CD4-positive, alpha-beta T cell treated with Interleukin-21 for 1 hour (primary cell): ENCODE measurements at regions not wholly inside any gene's neighbourhood (a gene's known extent, or its start where the extent isn't known, plus 50 kb on each side); places are given as distances from the start of the nearest gene placed in this dataset.
"Not testable (repeated sequence)": the region's sequence is repeated elsewhere in the genome, so short reads cannot be mapped to it uniquely, and the experiment has no call there.

Source experiments
- DNase-seq: peaks from one replicate; pipeline ENCODE4 v3.0.0-alpha.2; 2020

DNA sequence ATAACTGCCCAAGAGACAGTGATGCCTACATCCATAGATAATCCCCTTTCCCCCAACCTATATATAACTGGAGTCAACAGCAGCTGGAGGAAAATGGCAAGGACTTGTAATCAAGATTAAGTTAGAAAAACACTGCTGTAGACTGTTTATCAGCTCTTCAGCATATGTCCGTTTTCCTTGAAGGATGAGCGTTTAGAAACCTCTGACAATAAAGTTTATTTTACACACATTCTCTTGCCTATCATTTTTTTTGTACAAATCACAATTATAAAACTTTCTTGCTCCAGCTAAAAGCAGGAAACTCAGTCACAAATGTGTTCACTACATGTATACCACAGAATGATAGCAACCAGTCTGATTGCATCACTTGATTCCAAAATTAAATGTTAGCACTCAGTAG is 50.8 kb downstream of the PPIAL4G start:
- DNase-seq: not testable (repeated sequence)

DNA sequence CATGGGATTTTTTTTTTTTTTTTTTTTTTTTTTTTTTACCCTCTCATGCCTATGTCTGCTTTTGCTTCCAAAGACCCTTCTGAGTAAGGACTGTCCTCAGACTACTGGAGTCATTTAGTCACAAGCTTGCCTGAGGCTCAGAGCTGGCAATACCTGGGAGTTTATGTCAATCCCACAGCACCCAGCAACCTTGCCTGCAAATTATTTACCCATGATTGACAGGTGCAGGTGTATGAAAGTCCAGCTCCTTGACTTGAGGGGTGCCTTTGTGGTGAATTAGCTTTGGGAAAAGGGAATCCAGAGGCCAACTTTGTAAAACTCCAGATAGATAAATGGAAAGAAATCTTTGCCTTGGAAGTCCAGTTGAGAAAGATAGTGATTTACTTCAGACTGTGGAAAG is 53.2 kb downstream of the PPIAL4G start:
- DNase-seq: not testable (repeated sequence)

DNA sequence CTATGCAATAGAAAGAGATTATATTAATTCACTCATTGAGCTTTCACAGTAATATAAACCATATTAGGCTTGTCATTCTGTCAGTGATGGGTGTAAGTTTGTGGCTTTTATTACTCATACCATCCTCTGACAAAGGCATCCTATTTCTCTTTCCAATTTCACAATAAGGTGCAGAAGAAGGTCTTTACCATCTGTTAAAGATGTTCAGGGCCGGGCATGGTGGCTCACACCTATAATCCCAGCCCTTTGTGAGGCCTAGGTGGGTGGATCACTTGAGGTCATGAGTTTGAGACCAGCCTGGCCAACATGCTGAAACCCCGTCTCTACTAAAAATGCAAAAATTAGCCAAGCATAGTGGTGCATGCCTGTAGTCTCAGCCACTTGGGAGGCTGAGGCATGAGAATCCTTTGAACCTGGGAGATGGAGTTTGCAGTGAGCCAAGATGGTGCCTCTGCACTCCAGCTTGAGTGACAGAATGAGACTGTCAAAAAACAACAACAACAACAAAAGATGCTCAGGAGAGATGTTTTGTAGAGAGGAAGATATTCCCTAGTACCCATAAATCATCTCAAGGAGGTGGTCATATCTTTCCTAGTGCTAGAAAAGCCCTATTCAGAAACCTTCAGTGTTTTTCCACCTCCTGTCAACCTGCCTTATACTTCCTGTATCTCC is 56.0 kb downstream of the PPIAL4G start:
- not testable (repeated sequence) for DNase-seq

DNA sequence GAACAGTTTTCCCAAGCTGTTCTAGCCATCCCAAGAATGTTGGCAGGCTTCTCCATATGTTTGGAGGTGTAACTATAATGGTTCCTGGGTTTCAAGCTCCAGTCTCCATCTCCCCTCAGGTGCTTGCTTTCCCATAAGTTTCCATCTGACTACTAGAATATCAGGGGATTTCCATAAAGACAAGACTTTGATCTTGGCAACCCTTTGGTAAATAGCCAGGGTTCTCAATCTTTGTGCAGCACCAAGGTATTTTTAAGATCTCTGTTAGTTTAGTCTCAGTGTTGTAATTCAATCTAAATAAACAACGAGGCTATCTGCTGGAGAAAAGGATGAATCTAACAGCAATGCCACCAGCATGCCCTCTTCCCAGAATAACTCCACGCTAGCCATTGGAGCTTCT is 56.7 kb downstream of the PPIAL4G start:
- not testable (repeated sequence) for DNase-seq

DNA sequence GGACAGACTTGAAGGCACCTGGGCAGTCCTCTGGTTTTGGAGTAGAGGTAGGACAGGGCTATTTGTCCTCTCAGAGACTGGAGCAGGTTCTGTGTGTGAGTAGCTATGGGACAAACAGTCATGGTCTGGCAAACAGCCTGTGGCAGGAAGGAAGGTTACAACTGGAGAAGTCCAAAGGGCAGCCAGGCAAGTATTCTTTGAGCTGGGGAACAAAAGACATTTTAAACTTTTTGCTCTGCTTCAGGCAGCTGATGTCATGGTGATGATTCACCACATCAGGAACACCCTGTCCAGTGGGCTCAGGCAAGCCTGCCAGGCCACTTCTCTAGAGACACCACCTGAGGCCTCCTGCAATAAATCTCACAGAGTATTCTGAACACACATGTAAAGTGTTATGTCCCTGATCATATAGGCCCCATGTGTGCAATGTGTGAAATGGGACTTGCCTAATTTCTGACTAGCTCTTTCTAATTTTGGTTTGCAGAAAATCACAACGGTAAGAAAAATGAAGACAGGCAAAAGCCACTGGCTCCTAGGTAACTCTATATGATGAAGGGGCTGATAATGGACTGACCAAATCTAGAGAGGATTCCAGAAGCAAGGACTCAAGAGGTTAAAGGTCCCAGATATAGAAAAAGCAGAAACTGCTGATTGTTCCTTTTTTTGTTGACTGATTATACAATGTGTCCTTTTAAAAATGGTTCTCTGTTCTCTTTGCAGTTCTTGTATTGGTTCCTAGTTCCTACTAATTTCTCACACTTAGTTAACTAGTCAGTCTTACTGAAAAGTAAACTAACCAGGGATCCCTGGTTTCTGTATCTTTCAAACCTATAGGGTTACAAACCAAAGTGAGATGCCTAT is 58.7 kb downstream of the PPIAL4G start:
- DNase-seq: not testable (repeated sequence)

GRCh38 chr1:148422921-148423320 is 60.2 kb downstream of the PPIAL4G start:
- DNase-seq: not testable (repeated sequence)

- DNase-seq: not testable (repeated sequence)
Measured at GRCh38 chr1:148417241-148417640, 65.9 kb downstream of the PPIAL4G start.

GRCh38 chr1:148413385-148413784 is 69.7 kb downstream of the PPIAL4G start:
- DNase-seq: not testable (repeated sequence)

DNA sequence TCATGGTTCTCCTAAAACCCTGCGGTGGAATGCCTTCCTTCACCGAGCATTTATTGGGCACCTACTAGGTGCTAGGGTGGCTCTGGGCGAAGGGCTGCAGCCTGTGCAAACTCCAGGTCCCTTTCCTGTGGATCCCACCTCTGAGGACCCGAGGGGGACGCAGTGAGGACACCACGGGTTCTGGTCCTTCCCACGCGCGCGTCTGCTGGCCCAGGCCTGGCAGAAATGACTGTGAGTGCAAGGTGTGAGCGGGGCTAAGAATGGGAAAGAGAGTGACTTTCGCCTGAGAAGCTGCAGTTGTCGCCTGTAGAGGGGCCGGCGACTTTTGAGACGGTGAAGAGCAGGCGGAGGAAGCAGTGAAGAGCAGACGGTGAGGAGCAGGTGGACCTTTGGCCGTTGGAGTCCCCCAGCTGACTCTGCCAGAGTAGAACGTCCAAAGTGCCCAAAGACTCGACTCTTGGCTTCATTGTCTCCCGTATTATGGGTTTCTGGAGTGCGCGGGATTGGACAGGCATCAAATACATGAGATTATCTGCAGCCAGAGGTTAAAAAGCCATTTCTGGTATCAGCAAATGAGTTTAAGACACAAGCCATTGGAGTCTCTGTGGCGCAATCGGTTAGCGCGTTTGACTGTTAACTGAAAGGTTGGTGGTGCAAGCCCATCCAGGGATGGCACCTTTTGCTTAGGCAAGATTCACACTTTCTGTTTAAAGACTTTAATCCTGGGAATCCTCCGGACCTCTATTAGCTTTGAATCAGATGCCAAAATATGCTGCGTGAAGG is 78.1 kb downstream of the PPIAL4G start:
- not testable (repeated sequence) for DNase-seq

- DNase-seq: not testable (repeated sequence)
Measured at GRCh38 chr1:148403925-148404324, 79.2 kb downstream of the PPIAL4G start.

DNA sequence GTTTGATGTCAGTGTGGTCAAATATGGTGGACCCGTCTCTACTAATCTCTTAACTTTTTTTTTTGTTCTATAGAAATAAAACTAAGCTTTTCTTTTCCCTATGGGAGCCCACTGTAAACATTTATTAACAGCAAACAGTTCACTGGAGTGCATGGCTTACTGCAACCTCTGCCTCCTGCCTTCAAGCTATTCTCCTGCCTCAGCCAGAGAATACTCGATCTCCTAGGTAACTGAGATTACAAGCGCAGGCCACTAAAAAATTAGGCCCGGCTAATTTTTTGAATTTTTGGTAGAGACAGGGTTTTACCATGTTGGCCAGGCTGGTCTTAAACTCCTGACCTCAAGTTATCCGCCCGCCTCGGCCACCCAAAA is 80.0 kb downstream of the PPIAL4G start:
- DNase-seq: not testable (repeated sequence)

DNA sequence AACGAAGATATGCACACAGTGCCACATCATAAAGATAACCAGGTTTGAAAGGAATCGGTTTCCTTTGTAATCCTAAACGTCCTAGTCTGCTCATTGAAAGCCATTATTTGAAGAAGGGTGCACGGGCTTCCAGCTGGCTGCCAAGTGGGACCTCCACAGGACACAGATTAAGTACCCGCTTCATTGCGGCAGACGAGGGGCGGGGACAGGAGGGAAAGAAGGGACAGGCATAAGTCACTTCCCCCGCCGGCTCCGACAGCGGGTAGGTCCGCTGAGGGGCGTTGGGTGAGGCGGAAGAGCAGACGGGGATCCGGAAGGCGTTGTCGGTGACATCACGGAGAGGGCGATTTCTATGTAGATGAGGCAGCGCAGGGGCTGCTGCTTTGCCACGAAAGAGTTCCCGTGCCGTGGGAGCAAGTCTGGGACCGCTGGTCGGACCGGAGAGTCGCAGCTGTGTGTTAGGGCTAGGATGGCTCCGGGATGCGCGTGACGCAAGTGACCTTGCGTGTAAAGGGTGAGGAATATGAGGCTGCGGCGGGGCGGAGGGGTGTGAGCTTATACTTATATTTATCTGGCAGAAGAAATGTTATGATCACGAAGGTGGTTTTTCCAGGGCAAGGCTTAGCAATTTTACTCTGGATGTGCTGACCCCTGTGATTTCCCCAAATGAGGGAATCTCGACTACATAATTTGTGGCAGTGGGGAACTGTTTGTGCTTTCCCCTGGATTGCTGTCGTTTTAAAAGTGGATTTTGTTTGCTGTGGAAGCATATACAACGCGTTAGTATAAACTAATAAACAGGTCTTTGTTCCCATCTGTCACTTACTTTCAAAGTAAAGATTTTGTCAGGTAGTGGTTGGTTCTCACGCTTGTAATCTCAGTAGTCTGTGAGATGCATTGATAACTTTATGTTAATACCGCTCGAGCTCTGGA is 80.7 kb downstream of the PPIAL4G start:
- DNase-seq: peak; percentile 89

- DNase-seq: peak; percentile 31
Measured at GRCh38 chr1:148397516-148397915, 85.6 kb downstream of the PPIAL4G start.

GRCh38 chr1:148392505-148392904 is 90.6 kb downstream of the PPIAL4G start:
- not testable (repeated sequence) for DNase-seq

DNA sequence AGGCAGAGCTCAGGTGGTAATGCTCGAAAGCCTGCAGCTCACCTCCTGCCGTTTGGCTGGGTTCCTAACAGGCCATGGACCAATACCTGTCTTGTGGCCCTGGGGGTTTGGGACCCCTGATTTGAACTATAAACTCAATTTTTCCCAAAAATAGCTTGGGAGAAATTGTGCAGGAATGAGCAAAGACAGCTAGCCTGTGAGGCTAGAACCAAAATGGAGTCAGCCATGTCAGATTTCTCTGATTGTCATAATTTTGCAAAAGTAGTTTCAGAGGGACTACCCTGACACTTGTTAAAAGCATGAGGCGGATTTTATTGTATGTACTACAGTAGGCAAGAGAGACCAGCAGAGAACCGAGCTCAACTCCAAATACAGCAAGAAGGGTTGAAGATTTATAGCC is 91.8 kb downstream of the PPIAL4G start:
- not testable (repeated sequence) for DNase-seq

- DNase-seq: no peak
Measured at GRCh38 chr1:148389027-148389339, 94.1 kb downstream of the PPIAL4G start.

DNA sequence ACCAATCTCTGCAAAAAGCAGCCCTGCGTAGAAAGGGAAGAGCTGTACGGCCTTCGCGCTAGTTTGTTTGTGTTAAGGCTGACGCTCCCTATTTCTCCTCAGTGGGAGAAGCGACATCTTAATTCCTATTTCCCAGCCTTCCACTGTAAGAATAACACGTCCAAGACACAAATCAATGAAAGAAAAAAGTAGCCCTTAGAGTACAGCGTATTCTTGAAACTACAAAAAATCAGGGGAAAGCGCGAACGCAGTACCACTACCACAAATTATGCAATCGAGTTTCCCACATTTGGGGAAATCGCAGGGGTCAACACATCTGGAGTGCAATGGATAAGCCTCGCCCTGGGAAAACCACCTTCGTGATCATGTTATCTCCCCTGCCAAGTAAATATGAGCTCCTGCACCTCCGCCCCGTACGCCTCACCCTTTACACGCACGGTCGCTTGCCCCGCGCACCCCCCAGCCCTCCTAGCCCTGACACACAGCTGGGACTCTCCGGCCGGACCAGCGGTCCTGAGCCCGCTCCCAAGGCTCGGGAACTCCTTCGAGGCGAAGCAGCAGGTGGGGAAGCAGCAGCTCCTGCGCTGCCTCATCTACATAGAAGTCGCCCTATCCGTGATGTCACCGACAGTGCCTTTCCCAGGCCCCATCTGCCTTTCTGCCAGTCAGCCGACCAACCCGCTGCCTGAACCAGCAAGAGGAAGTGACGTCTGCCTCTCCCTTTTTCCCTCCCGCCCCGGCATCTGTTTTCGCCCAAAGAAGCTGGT is 94.7 kb downstream of the PPIAL4G start:
- peak; percentile 92 for DNase-seq

DNA sequence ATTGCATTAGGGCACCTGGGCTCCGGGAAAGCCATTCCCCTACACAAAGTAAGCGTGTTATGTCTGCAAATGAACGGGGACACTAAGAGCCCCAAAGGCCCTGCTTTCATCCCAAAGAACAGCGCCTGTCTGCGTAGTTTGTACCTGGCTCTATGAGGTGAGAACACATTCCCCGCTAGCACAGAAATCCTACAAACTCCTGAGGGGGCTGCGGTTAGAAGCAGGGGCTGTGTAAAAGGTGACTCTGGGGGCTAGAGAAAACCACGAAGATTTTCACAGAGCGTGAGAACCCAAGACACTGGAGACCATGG is 95.2 kb downstream of the PPIAL4G start:
- not testable (repeated sequence) for DNase-seq

DNA sequence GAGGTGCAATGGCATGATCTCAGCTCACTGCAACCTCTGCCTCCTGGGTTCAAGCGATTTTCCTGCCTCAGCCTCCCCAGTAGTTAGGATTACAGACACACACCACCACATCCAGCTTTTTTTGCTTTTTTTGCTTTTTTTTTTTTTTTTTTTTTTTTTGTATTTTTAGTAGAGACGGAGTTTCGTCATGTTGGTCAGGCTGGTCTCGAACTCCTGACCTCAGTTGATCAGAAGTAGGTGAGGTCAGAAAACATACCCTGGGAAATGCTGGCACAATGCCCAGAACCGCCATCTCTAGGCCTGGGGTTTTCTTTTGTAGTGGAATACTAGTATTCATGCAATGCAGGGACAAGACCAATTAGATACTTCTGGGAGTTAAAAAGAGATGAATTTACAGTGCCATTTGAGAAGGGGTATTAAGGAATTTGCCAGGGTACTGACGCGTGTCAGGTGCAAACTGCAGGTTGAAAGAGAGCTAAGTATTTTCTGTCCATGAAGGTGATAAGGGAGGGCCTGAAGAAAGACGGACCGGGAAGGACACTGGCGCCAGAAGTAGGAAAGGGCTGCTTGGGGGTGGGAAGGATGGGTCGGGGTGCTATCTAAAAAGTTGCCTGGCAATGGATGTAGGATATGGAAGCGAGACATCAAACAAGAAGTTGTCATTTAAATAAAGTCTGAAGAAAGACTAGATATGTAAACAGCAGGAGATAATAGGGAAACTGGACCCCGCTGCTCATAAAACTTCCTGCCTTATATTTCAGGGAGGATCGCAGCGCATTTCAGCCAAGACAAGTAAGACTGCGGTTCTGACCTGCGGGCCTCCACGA is 95.8 kb downstream of the PPIAL4G start:
- peak; percentile 20 for DNase-seq

- DNase-seq: no peak
Measured at GRCh38 chr1:148386617-148387016, 96.5 kb downstream of the PPIAL4G start.

DNA sequence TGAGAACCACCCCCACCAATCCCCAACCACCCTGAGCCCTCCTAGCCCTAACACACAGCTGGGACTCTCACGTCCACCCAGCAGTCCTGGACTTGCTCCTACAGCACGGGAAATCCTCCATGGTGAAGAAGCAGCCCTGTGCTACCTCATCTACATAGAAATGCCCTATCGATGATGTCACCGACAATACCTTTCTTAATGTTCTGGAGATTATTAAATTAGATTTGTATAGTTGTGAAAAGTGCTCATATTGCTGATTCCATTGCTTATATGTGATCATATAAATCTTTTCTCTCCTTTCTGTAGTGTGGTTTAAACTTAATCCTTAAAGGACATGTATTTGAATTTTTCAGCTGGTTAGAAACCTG is 97.1 kb downstream of the PPIAL4G start:
- not testable (repeated sequence) for DNase-seq
